HL-60 (cell line): ENCODE measurements at regions not wholly inside any gene's neighbourhood (a gene's known extent, or its start where the extent isn't known, plus 50 kb on each side); places are given as distances from the start of the nearest gene placed in this dataset.

ENCODE experiments used
- CTCF ChIP-seq: IDR thresholded peaks from one replicate; pipeline ENCODE4 v1.5.1; 2011; ENCODE audit warnings: low read length, control low read depth, inconsistent platforms; ENCODE audit not compliant: insufficient read depth
- POLR2AphosphoS5 ChIP-seq: IDR thresholded peaks from 2 replicates; pipeline ENCODE4 v1.6.1; 2012; ENCODE audit warnings: low read depth
- SPI1 ChIP-seq: IDR thresholded peaks from 2 replicates; pipeline ENCODE4 v1.6.1; 2012; ENCODE audit warnings: low read depth, mild to moderate bottlenecking, borderline replicate concordance
- TF ChIP-seq, protein P1 (sequence below): IDR thresholded peaks from 2 replicates; pipeline ENCODE4 v1.6.1; 2012; ENCODE audit warnings: low read depth; ENCODE audit not compliant: insufficient replicate concordance

GRCh38 chr12:92614001-92614400, 88.8 kb upstream of the PLEKHG7 start:
- no peak for TF ChIP-seq CTCF
- TF ChIP-seq POLR2AphosphoS5, result no peak
- no peak for TF ChIP-seq SPI1
- TF ChIP-seq, protein P1, sequence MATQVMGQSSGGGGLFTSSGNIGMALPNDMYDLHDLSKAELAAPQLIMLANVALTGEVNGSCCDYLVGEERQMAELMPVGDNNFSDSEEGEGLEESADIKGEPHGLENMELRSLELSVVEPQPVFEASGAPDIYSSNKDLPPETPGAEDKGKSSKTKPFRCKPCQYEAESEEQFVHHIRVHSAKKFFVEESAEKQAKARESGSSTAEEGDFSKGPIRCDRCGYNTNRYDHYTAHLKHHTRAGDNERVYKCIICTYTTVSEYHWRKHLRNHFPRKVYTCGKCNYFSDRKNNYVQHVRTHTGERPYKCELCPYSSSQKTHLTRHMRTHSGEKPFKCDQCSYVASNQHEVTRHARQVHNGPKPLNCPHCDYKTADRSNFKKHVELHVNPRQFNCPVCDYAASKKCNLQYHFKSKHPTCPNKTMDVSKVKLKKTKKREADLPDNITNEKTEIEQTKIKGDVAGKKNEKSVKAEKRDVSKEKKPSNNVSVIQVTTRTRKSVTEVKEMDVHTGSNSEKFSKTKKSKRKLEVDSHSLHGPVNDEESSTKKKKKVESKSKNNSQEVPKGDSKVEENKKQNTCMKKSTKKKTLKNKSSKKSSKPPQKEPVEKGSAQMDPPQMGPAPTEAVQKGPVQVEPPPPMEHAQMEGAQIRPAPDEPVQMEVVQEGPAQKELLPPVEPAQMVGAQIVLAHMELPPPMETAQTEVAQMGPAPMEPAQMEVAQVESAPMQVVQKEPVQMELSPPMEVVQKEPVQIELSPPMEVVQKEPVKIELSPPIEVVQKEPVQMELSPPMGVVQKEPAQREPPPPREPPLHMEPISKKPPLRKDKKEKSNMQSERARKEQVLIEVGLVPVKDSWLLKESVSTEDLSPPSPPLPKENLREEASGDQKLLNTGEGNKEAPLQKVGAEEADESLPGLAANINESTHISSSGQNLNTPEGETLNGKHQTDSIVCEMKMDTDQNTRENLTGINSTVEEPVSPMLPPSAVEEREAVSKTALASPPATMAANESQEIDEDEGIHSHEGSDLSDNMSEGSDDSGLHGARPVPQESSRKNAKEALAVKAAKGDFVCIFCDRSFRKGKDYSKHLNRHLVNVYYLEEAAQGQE, result no peak
